Epithelial cell of esophagus (primary cell): ENCODE measurements at regions not wholly inside any gene's neighbourhood (a gene's known extent, or its start where the extent isn't known, plus 50 kb on each side); places are given as distances from the start of the nearest gene placed in this dataset.

Experiments
- DNase-seq: peaks from one replicate; pipeline ENCODE4 v3.0.0; 2010; ENCODE audit warnings: low read depth
- H3K4me3 ChIP-seq: 2 replicates; pipeline ENCODE4 v1.5.1; 2011; ENCODE audit warnings: mild to moderate bottlenecking, low read length, control low read depth
- TF ChIP-seq, protein P1 (sequence below): IDR thresholded peaks from 2 replicates; pipeline ENCODE4 v1.5.1; 2011; ENCODE audit warnings: low read depth, mild to moderate bottlenecking, low read length, control low read depth, inconsistent platforms; ENCODE audit not compliant: insufficient read depth; ENCODE audit errors: missing control alignments

DNA sequence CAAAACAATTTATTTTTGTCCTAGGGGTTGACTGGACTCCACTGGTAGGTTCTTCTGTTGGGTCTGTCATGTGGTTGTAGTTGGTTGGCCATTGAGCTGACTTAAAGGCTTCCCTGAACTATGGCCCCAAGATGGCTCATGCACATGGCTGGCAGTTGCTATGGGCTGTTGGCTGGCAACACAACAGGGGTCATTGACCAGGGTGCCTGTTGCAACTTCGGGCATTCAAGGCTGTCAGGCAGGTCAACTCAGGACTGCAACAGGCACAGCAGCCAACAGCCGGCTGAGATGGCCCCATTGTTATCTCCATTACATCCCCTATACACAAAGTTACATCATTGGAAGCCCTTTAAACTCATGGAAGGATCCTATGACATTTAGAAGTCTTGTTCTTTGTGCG, 109.7 kb upstream of the CPEB2 start:
- H3K4me3 ChIP-seq = no peak overlapping the region
- DNase-seq = no peak
- TF ChIP-seq, protein P1, sequence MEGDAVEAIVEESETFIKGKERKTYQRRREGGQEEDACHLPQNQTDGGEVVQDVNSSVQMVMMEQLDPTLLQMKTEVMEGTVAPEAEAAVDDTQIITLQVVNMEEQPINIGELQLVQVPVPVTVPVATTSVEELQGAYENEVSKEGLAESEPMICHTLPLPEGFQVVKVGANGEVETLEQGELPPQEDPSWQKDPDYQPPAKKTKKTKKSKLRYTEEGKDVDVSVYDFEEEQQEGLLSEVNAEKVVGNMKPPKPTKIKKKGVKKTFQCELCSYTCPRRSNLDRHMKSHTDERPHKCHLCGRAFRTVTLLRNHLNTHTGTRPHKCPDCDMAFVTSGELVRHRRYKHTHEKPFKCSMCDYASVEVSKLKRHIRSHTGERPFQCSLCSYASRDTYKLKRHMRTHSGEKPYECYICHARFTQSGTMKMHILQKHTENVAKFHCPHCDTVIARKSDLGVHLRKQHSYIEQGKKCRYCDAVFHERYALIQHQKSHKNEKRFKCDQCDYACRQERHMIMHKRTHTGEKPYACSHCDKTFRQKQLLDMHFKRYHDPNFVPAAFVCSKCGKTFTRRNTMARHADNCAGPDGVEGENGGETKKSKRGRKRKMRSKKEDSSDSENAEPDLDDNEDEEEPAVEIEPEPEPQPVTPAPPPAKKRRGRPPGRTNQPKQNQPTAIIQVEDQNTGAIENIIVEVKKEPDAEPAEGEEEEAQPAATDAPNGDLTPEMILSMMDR = no peak

DNA sequence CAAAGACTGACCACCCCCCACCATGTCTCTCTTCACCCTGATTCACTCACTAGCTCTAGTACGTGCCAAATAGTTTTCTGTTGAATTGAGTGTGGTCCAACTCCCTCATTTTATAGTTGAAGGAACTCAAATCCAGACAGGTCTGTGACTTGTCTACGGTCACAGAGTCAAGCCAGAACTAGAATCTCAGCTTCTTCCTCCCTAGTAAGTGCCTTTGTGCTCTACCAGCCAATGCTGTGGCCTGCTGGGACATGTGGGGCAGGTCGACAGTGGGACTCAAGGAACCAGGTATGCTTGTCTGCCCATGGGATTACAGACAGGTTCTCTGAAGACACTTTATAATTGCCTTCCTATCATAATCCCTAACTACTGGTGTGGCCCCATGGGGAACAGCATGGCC, 108.6 kb upstream of the CPEB2 start:
- H3K4me3 ChIP-seq = no peak overlapping the region
- TF ChIP-seq, protein P1 = no peak
- peak; percentile 92 for DNase-seq

DNA sequence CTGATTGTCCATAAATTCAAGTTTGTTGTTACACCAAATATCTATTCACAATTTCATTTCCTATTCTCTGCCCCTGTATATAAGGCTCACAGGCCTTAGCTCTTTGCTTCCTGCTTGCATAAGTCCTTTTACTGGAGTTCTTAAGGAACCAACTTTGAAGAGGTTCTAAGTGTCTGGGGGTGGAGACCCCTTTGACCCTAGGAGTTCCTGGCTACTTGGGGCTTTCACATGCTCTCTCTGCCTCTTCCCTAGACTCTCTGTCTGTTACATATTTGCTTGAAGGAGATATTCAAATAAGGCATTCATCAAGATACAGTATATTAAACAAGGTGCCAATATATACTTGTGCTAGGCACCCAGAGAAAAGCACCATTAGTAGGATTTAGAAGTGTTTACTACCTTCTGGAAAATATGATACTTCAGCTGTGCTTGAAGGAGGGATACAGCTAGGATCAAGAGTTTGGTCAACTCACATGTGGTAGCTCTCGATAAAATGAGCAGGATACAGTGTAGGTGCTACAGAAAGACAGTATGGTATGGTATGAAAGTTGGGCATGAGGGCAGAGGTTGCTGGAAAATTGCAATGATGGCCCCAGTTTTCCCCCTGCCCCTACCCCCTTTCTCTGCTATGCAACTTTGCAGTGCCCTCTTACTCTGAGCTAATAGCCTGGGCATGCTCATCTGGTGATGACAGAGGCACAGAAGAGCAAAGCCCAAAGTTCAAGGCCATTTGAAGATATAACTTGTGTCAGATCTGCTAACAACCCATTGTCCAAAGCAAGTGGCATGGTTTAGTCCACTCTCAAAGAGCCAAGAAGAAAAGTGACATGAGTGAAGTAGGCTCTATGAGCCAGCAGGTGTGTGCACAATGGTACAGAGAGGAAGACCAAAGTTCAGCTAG, 107.6 kb upstream of the CPEB2 start:
- TF ChIP-seq, protein P1 = no peak
- H3K4me3 ChIP-seq = no peak overlapping the region
- DNase-seq = no peak

DNA sequence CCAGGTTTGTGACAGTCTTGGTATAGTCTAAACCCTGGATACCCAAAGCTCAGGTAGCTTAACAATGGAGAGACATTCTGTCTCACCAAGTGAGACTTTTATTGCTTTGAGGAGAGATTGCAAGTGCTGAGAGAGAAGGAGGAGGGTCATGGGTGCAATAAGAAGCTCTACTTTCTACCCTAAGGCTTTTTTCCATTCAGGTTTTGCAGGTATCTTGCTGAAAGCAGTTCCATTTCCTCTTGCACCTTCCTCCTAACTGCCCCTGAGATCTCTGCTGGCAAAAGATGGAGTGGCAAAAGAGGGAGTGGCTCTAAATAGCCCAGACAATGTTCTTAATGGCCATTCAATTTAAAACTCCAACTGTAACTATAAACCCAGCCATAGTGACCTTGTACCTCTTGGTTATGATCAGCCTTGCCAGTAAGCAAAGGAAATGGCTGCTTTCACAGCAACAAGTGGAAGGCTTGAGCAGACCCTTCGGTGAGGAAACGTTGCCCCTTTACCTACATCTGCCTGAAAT, 105.6 kb upstream of the CPEB2 start:
- H3K4me3 ChIP-seq = no peak overlapping the region

DNA sequence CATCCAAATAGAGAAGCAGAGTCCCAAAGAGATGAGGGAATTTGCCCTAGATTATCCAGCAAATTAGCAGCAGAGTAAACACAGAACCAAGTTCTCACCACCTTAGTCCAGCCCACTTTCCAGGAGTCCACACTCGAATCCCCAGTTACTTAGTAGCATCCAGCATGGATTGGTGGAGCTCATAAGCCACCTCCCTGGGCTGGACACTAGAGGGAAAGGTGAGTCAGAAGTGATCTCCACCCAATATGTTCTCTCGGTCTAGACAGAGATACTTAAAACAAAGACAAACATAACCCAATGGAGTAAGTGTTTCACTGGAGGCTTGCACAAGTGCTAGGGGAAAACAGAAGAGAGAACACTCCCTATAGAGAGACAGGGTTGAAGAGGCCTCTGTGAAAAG, 105.1 kb upstream of the CPEB2 start:
- TF ChIP-seq, protein P1 = peak; percentile 42
- DNase-seq = peak; percentile 91
- H3K4me3 ChIP-seq = no peak overlapping the region

More for the DNA sequence above, 105.6 kb upstream of the CPEB2 start:
- TF ChIP-seq, protein P1 = no peak
- DNase-seq = peak; percentile 66

DNA sequence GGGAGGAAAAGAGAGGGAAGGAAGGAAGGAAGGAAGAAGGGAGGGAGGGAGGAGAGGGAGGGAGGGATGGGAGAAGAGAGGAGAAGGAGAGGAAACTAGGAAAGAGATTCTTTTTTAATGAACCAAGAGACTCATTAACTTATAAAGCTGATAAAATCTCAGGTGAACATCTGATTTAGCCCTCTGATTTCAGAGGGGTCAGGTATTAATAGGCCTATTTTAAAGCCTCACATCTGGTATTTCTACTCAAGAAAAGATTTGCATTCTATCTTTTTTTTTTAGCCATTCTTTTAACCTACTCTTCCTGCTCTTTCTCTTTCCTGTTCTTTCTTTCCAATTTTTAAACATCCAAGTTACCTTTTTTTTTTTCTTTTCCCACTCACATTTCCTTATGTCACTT, 103.3 kb upstream of the CPEB2 start:
- DNase-seq = no peak
- TF ChIP-seq, protein P1 = no peak
- H3K4me3 ChIP-seq = no peak overlapping the region
